A549 (cell line): ENCODE measurements at regions not wholly inside any gene's neighbourhood (a gene's known extent, or its start where the extent isn't known, plus 50 kb on each side); places are given as distances from the start of the nearest gene placed in this dataset.
A peak's percentile ranks its signal among the peaks of the same experiment; 100 is the strongest.

Experiments used
- ATAC-seq, 2 experiments: fragments of 200-7000 bp in 1 of 2; fragments of >200 bp in 1 of 2; cut with Nextera tagmentation in 1 of 2; cut with Tn5 transposase in 1 of 2; 3 replicates each; pipeline versions ENCODE4 v1.8.0 to v1.9.1; 2018 to 2020; ENCODE audit warnings: mild to moderate bottlenecking in 1 of 2, moderate library complexity in 1 of 2
- CTCF ChIA-PET: fragments of 300-600 bp; sonication (Branson Sonifier 250); formaldehyde crosslinking; extraction: SDS; loops from one replicate; lab custom pipeline; 2021; ENCODE audit warnings: antibody characterized with exemption, inconsistent platforms; lab: Yijun Ruan, JAX
- POLR2A ChIA-PET: fragments of 350-600 bp; formaldehyde crosslinking; extraction: SDS; loops from one replicate; lab custom pipeline; 2021; ENCODE audit warnings: antibody characterized with exemption, inconsistent platforms; lab: Yijun Ruan, JAX
- DNase-seq, 2 experiments: peaks; one replicate each; pipeline versions ENCODE4 v3.0.0 to v3.0.0-alpha.2; 2011 to 2016; ENCODE audit warnings: low read depth in 1 of 2, low spot score in 1 of 2
- FAIRE-seq: peaks from 2 replicates; lab custom pipeline; 2011; peaks lifted over from hg19 to GRCh38; lab: Jason Lieb, UNC
- H3K27ac ChIP-seq, 2 experiments: fragments of >200 bp; sonication (Bioruptor Twin); formaldehyde crosslinking; 3 replicates each; pipeline ENCODE4 v1.5.1; 2016 to 2017
- H3K4me1 ChIP-seq: fragments of >200 bp; sonication (Bioruptor Twin); formaldehyde crosslinking; 3 replicates; pipeline ENCODE4 v1.6.1; 2016
- H3K4me2 ChIP-seq: fragments of >200 bp; sonication (Bioruptor Twin); formaldehyde crosslinking; 3 replicates; pipeline ENCODE4 v1.6.1; 2016
- H3K4me3 ChIP-seq: fragments of >200 bp; sonication (Bioruptor Twin); formaldehyde crosslinking; 3 replicates; pipeline ENCODE4 v1.5.1; 2016
- H3K9me3 ChIP-seq: fragments of >200 bp; sonication (Bioruptor Twin); formaldehyde crosslinking; 3 replicates; pipeline ENCODE4 v1.6.1; 2016
- BHLHE40 ChIP-seq: IDR thresholded peaks from 2 replicates; pipeline ENCODE4 v1.6.1; 2012; ENCODE audit warnings: low read depth, low read length, inconsistent platforms
- CBX8 ChIP-seq: fragments of 200-600 bp; sonication (generic); IDR thresholded peaks from 2 replicates; pipeline ENCODE4 v1.6.1; 2016
- CHD4 ChIP-seq: fragments of 200-600 bp; sonication (generic); IDR thresholded peaks from 2 replicates; pipeline ENCODE4 v1.6.1; 2016; ENCODE audit warnings: antibody characterized with exemption, mild to moderate bottlenecking, borderline replicate concordance
- FOSL2 ChIP-seq, 2 experiments: fragments of 450-650 bp in 1 of 2; fragments of >200 bp in 1 of 2; sonication (Bioruptor Twin) in 1 of 2; formaldehyde crosslinking; IDR thresholded peaks; 2 replicates each; pipeline versions ENCODE4 v1.5.0 to v1.6.1; 2016 to 2020; ENCODE audit warnings: mild to moderate bottlenecking in 1 of 2, moderate library complexity in 1 of 2
- GATA3 ChIP-seq: IDR thresholded peaks from 2 replicates; pipeline ENCODE4 v1.6.1; 2012; ENCODE audit warnings: borderline replicate concordance
- HOXB5 ChIP-seq: fragments of 250-450 bp; sonication (Bioruptor Pico); IDR thresholded peaks from 2 replicates; pipeline ENCODE4 v1.5.0; 2020; ENCODE audit warnings: mild to moderate bottlenecking, moderate library complexity
- JUNB ChIP-seq: fragments of >200 bp; sonication (Bioruptor Twin); formaldehyde crosslinking; IDR thresholded peaks from 2 replicates; pipeline ENCODE4 v1.6.1; 2016
- MAFK ChIP-seq: fragments of 450-650 bp; IDR thresholded peaks from 2 replicates; pipeline ENCODE4 v1.6.1; 2014; ENCODE audit not compliant: partially characterized antibody
- MYC ChIP-seq: IDR thresholded peaks from 2 replicates; pipeline ENCODE4 v1.6.1; 2012; ENCODE audit warnings: mild to moderate bottlenecking, inconsistent platforms, low read length, improper control_type of control experiment, borderline replicate concordance
- NR3C1 ChIP-seq: fragments of >200 bp; sonication (Bioruptor Twin); formaldehyde crosslinking; IDR thresholded peaks from 3 replicates; pipeline ENCODE4 v1.6.1; 2017
- POLR2AphosphoS2 ChIP-seq: conservative IDR thresholded peaks from 2 replicates; pipeline ENCODE4 v1.6.1; 2012; ENCODE audit warnings: low read length, improper control_type of control experiment, inconsistent platforms
- RARB ChIP-seq: fragments of 250-450 bp; sonication (Bioruptor Pico); IDR thresholded peaks from 2 replicates; pipeline ENCODE4 v1.8.0; 2021; ENCODE audit warnings: mild to moderate bottlenecking, moderate library complexity
- SREBF2 ChIP-seq: fragments of 450-650 bp; IDR thresholded peaks from 2 replicates; pipeline ENCODE4 v1.6.1; 2014; ENCODE audit warnings: mild to moderate bottlenecking, moderate library complexity
- ZFP36 ChIP-seq: fragments of 450-650 bp; IDR thresholded peaks from 2 replicates; pipeline ENCODE4 v1.6.1; 2014; ENCODE audit warnings: borderline replicate concordance; ENCODE audit not compliant: partially characterized antibody
- WGBS: methylation state at CpG from one replicate; pipeline ENCODE4 v1.1.6; 2017; ENCODE audit errors: missing lambda C conversion rate; 5-methylcytosine and 5-hydroxymethylcytosine counted together
- TF ChIP-seq, protein P1 (sequence below): IDR thresholded peaks from 2 replicates; pipeline ENCODE4 v1.6.1; 2012
- TF ChIP-seq, protein P2 (sequence below): fragments of 200-600 bp; sonication (generic); IDR thresholded peaks from 2 replicates; pipeline ENCODE4 v1.6.1; 2016; ENCODE audit warnings: antibody characterized with exemption, mild to moderate bottlenecking, moderate library complexity

DNA sequence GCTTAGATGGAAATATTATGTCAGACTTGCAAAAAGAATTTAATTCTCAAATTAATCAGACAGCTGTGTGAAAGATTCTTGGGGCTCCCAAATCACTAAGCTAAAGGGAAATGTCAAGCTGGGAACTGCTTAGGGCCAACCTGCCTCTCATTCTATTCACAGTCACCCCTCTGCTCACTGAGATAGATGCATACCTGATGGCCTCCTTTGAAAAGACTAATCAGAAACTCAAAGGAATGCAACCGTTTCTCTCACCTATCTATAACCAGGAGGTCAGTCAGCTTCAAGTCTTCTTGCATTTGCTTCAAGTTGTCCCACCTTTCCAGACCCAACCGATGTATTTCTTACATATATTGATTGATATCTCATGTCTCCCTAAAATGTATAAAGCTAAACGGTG is 882.7 kb downstream of the CENPC start:
- TF ChIP-seq FOSL2 (IDR thresholded peaks at IDR 0.05) = no peak
- TF ChIP-seq FOSL2 (CRISPR knock-in tag; IDR thresholded peaks at IDR 0.05) = no peak
- TF ChIP-seq, protein P1, sequence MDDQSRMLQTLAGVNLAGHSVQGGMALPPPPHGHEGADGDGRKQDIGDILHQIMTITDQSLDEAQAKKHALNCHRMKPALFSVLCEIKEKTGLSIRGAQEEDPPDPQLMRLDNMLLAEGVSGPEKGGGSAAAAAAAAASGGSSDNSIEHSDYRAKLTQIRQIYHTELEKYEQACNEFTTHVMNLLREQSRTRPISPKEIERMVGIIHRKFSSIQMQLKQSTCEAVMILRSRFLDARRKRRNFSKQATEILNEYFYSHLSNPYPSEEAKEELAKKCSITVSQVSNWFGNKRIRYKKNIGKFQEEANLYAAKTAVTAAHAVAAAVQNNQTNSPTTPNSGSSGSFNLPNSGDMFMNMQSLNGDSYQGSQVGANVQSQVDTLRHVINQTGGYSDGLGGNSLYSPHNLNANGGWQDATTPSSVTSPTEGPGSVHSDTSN = no peak
- ChIA-PET CTCF (interaction anchor here (0.6 kb wide), 1 partner anchor 9 kb away, joined by 3 read pairs; no protein-coding TSS in a partner anchor), POLR2A (no interaction called here)
- Histone ChIP-seq H3K9me3 (no peaks in the 10 kb centered on the region), H3K4me2 (no peak overlapping the region), H3K4me3 (no peak overlapping the region), H3K4me1 (no peaks in the 10 kb centered on the region), H3K27ac (no peak overlapping the region)
- DNase-seq (no peak), FAIRE-seq (no peak), ATAC-seq (no peak)
- WGBS = 89% methylated on average over 3 of the region's 3 CpGs

DNA sequence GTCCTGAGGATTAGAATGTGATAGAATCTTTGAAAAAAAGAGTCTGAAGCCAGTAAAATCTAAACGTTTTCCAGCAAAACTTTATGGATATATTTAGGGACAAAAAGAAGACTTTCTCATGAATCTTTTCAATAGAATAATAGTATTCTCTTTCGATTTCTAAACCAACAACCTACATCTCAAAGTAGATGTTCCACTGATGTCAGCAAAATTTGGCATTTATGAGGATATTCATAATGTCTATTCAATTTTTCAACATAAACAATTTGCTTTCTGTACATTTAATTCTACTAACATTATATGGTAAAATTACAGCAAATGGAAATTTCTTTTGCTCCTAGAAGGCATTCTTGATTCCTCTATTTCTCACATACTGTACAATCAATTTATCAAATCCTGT is 886.5 kb downstream of the CENPC start:
- H3K4me1 ChIP-seq = no peaks in the 10 kb centered on the region
- H3K9me3 ChIP-seq = no peaks in the 10 kb centered on the region
- ChIA-PET POLR2A (no interaction called here), CTCF (no interaction called here)
- FAIRE-seq = no peak
- DNase-seq = no peak
- H3K4me2 ChIP-seq = no peak overlapping the region
- WGBS = 35% methylated on average over 2 of the region's 2 CpGs
- no peak for ATAC-seq
- no peak for TF ChIP-seq BHLHE40
- TF ChIP-seq MAFK = peak; percentile 25
- H3K4me3 ChIP-seq = no peak overlapping the region
- H3K27ac ChIP-seq = no peak overlapping the region

DNA sequence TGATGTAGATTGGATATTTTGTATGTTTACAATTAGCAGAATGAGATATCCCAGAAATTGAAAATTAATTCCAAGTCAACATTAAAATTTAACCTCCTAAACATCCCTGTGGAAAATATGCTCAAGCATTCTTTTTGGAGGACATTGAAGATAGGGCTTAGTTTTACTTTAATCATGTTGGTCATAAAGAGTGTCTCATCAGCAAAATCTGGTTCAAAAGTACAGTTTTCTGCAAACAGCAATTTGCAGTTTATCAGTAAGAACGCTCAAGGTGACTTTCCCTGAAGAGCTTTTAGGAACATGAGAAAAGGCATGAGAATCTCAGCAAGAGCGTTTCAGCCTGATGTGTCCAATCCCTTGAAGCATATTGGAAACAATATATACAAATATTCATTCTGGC is 889.8 kb downstream of the CENPC start:
- ATAC-seq = no peak
- no peak for DNase-seq
- Histone ChIP-seq H3K4me2 (no peak overlapping the region), H3K27ac (no peak overlapping the region)
- CTCF ChIA-PET = no interaction called here
- TF ChIP-seq HOXB5 (CRISPR knock-in tag) = no peak
- peak; percentile 55 for TF ChIP-seq MAFK
- TF ChIP-seq, all 56 proteins: peak for 1
- Histone ChIP-seq H3K4me1 (no peaks in the 10 kb centered on the region), H3K4me3 (no peak overlapping the region), H3K9me3 (no peaks in the 10 kb centered on the region)
- POLR2A ChIA-PET = no interaction called here
- no peak for FAIRE-seq
- WGBS = 89% methylated on average over 2 of the region's 2 CpGs

DNA sequence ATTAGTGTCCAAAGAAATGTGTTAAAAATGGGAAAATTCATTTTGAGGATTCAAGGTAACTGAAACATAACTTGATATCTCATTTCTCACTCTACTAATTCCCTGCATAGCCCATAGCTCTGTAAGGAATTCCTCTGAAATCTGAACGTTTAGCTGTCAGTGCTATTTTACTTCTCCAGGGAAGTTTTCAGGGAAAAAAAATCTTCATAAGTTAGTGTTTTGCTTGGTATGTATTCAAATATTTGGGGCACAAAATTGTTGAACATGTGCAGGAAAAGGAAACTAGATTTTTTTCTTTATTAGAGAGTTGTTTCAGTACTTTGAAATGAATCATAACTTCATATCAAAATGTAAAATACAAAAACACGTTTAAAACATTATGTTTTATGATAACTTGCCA is 891.4 kb downstream of the CENPC start:
- Histone ChIP-seq H3K4me1 (no peaks in the 10 kb centered on the region), H3K4me3 (no peak overlapping the region), H3K27ac (no peak overlapping the region), H3K4me2 (no peak overlapping the region), H3K9me3 (no peaks in the 10 kb centered on the region)
- WGBS = 52% methylated on average over 2 of the region's 2 CpGs
- TF ChIP-seq CHD4 (no peak), JUNB (no peak)
- CTCF ChIA-PET = no interaction called here
- FAIRE-seq (no peak), ATAC-seq (no peak), DNase-seq (no peak)
- POLR2A ChIA-PET = no interaction called here

DNA sequence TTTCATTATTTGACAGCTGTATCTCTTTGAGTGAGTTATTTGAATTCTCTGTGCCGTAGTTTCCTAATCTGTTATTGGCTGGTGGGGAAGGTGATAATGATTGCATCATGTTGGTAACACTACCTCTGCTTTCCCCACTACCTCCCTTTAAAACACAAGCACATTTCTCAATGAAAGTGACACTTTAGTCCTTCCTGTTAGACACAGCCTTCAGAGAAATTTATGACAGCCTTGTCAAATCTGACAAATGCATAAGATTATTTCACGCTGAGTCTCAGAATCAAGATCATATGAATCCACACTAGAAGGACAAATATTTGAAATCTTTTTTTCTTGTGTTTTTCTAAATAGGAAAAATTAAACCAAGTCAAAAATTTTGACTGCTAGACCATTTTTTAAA is 896.1 kb downstream of the CENPC start:
- no peaks in the 10 kb centered on the region for H3K9me3 ChIP-seq
- WGBS = 94% methylated on average over 2 of the region's 2 CpGs
- H3K4me1 ChIP-seq = no peaks in the 10 kb centered on the region
- ATAC-seq (no peak), DNase-seq (no peak), FAIRE-seq (no peak)
- ChIA-PET CTCF (no interaction called here), POLR2A (no interaction called here)
- TF ChIP-seq MYC (no peak), POLR2AphosphoS2 (no peak), CBX8 (no peak), ZFP36 (no peak)
- no peak overlapping the region for H3K4me2 ChIP-seq
- no peak overlapping the region for H3K27ac ChIP-seq
- H3K4me3 ChIP-seq = no peak overlapping the region

DNA sequence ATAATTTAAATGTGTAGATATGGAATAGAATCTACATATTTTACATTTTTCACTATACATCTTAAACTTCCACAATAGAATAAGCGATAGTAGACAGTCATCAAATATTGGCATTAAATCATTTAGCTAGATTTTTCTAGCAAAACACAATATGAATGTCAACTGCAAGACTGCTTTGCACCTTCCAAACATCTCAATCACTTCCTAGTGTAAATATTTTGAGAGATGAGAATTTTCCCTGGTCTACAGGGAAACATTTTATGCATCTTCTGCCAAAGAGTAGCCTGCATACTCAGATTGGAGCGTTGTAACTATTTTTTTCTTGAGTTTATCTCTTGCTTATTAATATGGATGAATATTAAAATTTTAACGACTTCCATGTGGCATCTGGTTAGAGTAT is 897.4 kb downstream of the CENPC start:
- no peak overlapping the region for H3K4me3 ChIP-seq
- no peaks in the 10 kb centered on the region for H3K9me3 ChIP-seq
- DNase-seq (no peak), FAIRE-seq (no peak), ATAC-seq (no peak)
- POLR2A ChIA-PET = no interaction called here
- CTCF ChIA-PET = no interaction called here
- H3K27ac ChIP-seq = no peak overlapping the region
- 48% methylated on average over 3 of the region's 3 CpGs for WGBS
- no peaks in the 10 kb centered on the region for H3K4me1 ChIP-seq
- no peak overlapping the region for H3K4me2 ChIP-seq
- TF ChIP-seq RARB (CRISPR knock-in tag) (no peak), GATA3 (no peak), SREBF2 (no peak), CHD4 (no peak), NR3C1 (no peak)
- TF ChIP-seq, protein P2, sequence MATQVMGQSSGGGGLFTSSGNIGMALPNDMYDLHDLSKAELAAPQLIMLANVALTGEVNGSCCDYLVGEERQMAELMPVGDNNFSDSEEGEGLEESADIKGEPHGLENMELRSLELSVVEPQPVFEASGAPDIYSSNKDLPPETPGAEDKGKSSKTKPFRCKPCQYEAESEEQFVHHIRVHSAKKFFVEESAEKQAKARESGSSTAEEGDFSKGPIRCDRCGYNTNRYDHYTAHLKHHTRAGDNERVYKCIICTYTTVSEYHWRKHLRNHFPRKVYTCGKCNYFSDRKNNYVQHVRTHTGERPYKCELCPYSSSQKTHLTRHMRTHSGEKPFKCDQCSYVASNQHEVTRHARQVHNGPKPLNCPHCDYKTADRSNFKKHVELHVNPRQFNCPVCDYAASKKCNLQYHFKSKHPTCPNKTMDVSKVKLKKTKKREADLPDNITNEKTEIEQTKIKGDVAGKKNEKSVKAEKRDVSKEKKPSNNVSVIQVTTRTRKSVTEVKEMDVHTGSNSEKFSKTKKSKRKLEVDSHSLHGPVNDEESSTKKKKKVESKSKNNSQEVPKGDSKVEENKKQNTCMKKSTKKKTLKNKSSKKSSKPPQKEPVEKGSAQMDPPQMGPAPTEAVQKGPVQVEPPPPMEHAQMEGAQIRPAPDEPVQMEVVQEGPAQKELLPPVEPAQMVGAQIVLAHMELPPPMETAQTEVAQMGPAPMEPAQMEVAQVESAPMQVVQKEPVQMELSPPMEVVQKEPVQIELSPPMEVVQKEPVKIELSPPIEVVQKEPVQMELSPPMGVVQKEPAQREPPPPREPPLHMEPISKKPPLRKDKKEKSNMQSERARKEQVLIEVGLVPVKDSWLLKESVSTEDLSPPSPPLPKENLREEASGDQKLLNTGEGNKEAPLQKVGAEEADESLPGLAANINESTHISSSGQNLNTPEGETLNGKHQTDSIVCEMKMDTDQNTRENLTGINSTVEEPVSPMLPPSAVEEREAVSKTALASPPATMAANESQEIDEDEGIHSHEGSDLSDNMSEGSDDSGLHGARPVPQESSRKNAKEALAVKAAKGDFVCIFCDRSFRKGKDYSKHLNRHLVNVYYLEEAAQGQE = no peak
